ENCODE measurements at regions not wholly inside any gene's neighbourhood (a gene's known extent, or its start where the extent isn't known, plus 50 kb on each side); places are given as distances from the start of the nearest gene placed in this dataset.

DNA sequence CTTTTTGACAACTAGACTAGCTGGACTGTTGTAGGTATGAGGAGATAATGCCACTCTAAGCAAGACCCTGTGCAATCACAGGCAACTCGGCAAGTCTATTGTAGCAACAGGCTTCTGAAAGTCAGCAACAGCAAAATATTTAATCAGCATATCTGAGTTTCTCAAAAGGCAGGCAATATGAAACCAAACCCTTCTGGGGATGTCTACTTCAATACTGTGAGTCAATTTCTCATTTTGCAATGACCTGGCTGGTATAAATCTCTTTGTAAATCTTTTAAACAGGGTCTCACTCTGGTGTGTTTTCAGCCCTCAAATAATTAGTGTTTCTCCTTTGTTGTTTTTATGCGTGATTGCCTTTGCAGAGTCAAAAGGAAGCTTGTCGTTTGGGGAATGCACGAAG, 1044.5 kb downstream of the NTRK3 start:
- H3K79me1 ChIP-seq (ENCODE audit: low read depth in 1 of 2, low read length in 2 of 2) = no peaks in the 10 kb centered on the region
- CTCF ChIA-PET = no interaction called here
- no peak overlapping the region for H3K9ac ChIP-seq (ENCODE audit: low read depth, low read length)
- no peaks in the 10 kb centered on the region for H3K9me1 ChIP-seq (ENCODE audit: insufficient read depth, low read length)
- H3K23ac ChIP-seq (ENCODE audit: low read depth, low read length) = no peak overlapping the region
- H3K14ac ChIP-seq (replicated peaks; ENCODE audit: low read depth, low read length) = no peak overlapping the region
- H2BK5ac ChIP-seq (ENCODE audit: low read depth, low read length, poor library complexity, severe bottlenecking) = no peak overlapping the region
- H2AK9ac ChIP-seq (replicated peaks; ENCODE audit: low read depth, low read length, poor library complexity) = no peak overlapping the region
- H3K4ac ChIP-seq (ENCODE audit: low read depth, low read length) = no peak overlapping the region
- no peaks in the 10 kb centered on the region for H3K27me3 ChIP-seq (ENCODE audit: control insufficient read depth, insufficient read depth, low read length)
- peaks cover 6% of the 10 kb centered on the region for H3K9me3 ChIP-seq (ENCODE audit: control insufficient read depth, insufficient read depth, low read length)
- no peaks in the 10 kb centered on the region for H3K4me1 ChIP-seq (ENCODE audit: control insufficient read depth, insufficient read depth, low read length)
- H3K36me3 ChIP-seq (ENCODE audit: control insufficient read depth, insufficient read depth, low read length) = no peaks in the 10 kb centered on the region
- no peak overlapping the region for H3K27ac ChIP-seq (ENCODE audit: insufficient read depth, low read length)
- dilution Hi-C loops (cut with HindIII; ENCODE audit: low sequenced_read_pairs, unreplicated experiment) = no loop called here
- POLR2A ChIA-PET (ENCODE audit: unreplicated experiment) = no interaction called here
- no peak overlapping the region for H4K91ac ChIP-seq (ENCODE audit: insufficient read depth, low read depth, low read length)
- TF ChIP-seq POLR2A (IDR thresholded peaks at IDR 0.05; ENCODE audit: low read depth, low read length) (no peak), CHD1 (IDR thresholded peaks at IDR 0.05; ENCODE audit: low read depth, low read length) (no peak), MAFK (IDR thresholded peaks at IDR 0.05; ENCODE audit: low read depth, low read length) (no peak), MXI1 (IDR thresholded peaks at IDR 0.05; ENCODE audit: borderline replicate concordance, low read depth, low read length) (no peak), SMC3 (IDR thresholded peaks at IDR 0.05; ENCODE audit: low read depth, low read length) (no peak), BHLHE40 (IDR thresholded peaks at IDR 0.05; ENCODE audit: low read depth, low read length) (no peak), MAZ (IDR thresholded peaks at IDR 0.05; ENCODE audit: borderline replicate concordance, low read depth, low read length) (no peak), RCOR1 (IDR thresholded peaks at IDR 0.05; ENCODE audit: insufficient replicate concordance, low read length) (no peak), RAD21 (IDR thresholded peaks at IDR 0.05; ENCODE audit: low read length) (no peak), FOS (IDR thresholded peaks at IDR 0.05; ENCODE audit: low read depth, low read length) (no peak), RFX5 (IDR thresholded peaks at IDR 0.05; ENCODE audit: low read depth, low read length) (no peak), NFE2L2 (IDR thresholded peaks at IDR 0.05; ENCODE audit: low read depth, low read length) (no peak), CEBPB (IDR thresholded peaks at IDR 0.05; ENCODE audit: low read depth, low read length) (no peak)
- TF ChIP-seq, protein P1, sequence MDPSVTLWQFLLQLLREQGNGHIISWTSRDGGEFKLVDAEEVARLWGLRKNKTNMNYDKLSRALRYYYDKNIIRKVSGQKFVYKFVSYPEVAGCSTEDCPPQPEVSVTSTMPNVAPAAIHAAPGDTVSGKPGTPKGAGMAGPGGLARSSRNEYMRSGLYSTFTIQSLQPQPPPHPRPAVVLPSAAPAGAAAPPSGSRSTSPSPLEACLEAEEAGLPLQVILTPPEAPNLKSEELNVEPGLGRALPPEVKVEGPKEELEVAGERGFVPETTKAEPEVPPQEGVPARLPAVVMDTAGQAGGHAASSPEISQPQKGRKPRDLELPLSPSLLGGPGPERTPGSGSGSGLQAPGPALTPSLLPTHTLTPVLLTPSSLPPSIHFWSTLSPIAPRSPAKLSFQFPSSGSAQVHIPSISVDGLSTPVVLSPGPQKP (IDR thresholded peaks at IDR 0.05; ENCODE audit: borderline replicate concordance, low read depth, low read length) = no peak
- TF ChIP-seq, protein P2, sequence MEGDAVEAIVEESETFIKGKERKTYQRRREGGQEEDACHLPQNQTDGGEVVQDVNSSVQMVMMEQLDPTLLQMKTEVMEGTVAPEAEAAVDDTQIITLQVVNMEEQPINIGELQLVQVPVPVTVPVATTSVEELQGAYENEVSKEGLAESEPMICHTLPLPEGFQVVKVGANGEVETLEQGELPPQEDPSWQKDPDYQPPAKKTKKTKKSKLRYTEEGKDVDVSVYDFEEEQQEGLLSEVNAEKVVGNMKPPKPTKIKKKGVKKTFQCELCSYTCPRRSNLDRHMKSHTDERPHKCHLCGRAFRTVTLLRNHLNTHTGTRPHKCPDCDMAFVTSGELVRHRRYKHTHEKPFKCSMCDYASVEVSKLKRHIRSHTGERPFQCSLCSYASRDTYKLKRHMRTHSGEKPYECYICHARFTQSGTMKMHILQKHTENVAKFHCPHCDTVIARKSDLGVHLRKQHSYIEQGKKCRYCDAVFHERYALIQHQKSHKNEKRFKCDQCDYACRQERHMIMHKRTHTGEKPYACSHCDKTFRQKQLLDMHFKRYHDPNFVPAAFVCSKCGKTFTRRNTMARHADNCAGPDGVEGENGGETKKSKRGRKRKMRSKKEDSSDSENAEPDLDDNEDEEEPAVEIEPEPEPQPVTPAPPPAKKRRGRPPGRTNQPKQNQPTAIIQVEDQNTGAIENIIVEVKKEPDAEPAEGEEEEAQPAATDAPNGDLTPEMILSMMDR (conservative IDR thresholded peaks at IDR 0.05; ENCODE audit: low read depth, low read length) = no peak
- TF ChIP-seq, protein P3, sequence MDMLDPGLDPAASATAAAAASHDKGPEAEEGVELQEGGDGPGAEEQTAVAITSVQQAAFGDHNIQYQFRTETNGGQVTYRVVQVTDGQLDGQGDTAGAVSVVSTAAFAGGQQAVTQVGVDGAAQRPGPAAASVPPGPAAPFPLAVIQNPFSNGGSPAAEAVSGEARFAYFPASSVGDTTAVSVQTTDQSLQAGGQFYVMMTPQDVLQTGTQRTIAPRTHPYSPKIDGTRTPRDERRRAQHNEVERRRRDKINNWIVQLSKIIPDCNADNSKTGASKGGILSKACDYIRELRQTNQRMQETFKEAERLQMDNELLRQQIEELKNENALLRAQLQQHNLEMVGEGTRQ (IDR thresholded peaks at IDR 0.05; ENCODE audit: low read depth, low read length) = no peak
- intact Hi-C loops (cut with micrococcal nuclease) = no loop called here
- H2AK5ac ChIP-seq (ENCODE audit: low read depth, low read length) = no peak overlapping the region
- H4K20me1 ChIP-seq (ENCODE audit: insufficient read depth, low read length) = no peaks in the 10 kb centered on the region
- DNase-seq = no peak
- no peak overlapping the region for H2AFZ ChIP-seq (replicated peaks; ENCODE audit: low read length, poor library complexity)
- no peak overlapping the region for H3K4me2 ChIP-seq (ENCODE audit: low read depth, low read length)
- H3K56ac ChIP-seq (ENCODE audit: extremely low read depth, insufficient read depth, low read length) = no peak overlapping the region
- no peak overlapping the region for H2BK120ac ChIP-seq (ENCODE audit: low read depth, low read length)
- no CpG with 5 or more reads among the region's 4 CpGs for whole genome bisulfite sequencing, 2 experiments (ENCODE audit: extremely low coverage in 2 of 2, insufficient read length in 1 of 2)
- H3K18ac ChIP-seq (ENCODE audit: low read depth, low read length) = no peak overlapping the region
- in situ Hi-C loops (cut with MboI; ENCODE audit: low sequenced_read_pairs) = no loop called here
- no peak overlapping the region for H2BK20ac ChIP-seq (ENCODE audit: low read depth, low read length)
- no peak for ATAC-seq (ENCODE audit: low read depth)
- no peak overlapping the region for H3K4me3 ChIP-seq (ENCODE audit: insufficient read depth, low read depth, low read length)
- H2BK15ac ChIP-seq (ENCODE audit: low read depth, low read length) = no peak overlapping the region
- no TSS peak for BruUV-seq (replicated peaks)
- no peak overlapping the region for H4K5ac ChIP-seq (ENCODE audit: low read depth, low read length)
- no peak overlapping the region for H4K8ac ChIP-seq (ENCODE audit: low read depth in 2 of 2, low read length in 2 of 2)
